ENCODE measurements at regions not wholly inside any gene's neighbourhood (a gene's known extent, or its start where the extent isn't known, plus 50 kb on each side); places are given as distances from the start of the nearest gene placed in this dataset.

DNA sequence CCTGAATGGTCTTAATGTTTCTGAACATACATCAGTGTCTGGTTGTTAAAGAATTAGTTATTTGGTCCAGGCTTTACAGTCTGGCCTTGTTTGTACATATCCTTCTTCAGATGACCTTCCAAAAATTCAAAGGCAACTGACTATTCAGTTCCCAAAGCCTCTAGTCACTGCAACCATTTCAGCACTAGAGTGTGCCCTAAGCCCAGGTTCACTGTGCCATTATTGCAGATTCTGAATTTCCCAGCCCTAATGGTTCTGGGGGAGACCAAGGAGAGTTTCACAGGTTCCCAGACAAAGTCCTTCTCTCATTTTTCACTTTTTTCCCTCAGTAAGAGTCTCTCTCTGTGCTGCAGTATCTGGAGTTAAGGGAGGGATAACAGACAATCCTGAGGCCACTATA, 235.8 kb downstream of the TRAM1L1 start:
- TF ChIP-seq, protein P1, sequence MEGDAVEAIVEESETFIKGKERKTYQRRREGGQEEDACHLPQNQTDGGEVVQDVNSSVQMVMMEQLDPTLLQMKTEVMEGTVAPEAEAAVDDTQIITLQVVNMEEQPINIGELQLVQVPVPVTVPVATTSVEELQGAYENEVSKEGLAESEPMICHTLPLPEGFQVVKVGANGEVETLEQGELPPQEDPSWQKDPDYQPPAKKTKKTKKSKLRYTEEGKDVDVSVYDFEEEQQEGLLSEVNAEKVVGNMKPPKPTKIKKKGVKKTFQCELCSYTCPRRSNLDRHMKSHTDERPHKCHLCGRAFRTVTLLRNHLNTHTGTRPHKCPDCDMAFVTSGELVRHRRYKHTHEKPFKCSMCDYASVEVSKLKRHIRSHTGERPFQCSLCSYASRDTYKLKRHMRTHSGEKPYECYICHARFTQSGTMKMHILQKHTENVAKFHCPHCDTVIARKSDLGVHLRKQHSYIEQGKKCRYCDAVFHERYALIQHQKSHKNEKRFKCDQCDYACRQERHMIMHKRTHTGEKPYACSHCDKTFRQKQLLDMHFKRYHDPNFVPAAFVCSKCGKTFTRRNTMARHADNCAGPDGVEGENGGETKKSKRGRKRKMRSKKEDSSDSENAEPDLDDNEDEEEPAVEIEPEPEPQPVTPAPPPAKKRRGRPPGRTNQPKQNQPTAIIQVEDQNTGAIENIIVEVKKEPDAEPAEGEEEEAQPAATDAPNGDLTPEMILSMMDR (IDR thresholded peaks at IDR 0.05; ENCODE audit: unreplicated experiment): no peak
- Mint-ChIP-seq H3K36me3 (ENCODE audit: insufficient read depth, unreplicated experiment) (no peaks in the 10 kb centered on the region), H3K9me3 (ENCODE audit: unreplicated experiment) (no peaks in the 10 kb centered on the region), H3K4me3 (ENCODE audit: unreplicated experiment) (no peak overlapping the region), H3K27me3 (ENCODE audit: insufficient read depth, unreplicated experiment) (peaks cover 20% of the 10 kb centered on the region), H3K27ac (ENCODE audit: low read depth, unreplicated experiment) (no peak overlapping the region), H3K4me1 (ENCODE audit: insufficient read depth, unreplicated experiment) (no peaks in the 10 kb centered on the region)
- intact Hi-C loops (cut with micrococcal nuclease): no loop called here
- no TSS peak for BruUV-seq (replicated peaks)
- CTCF ChIA-PET: interaction anchor here (1.0 kb wide), 1 partner anchor 18 kb away, joined by 8 read pairs; no protein-coding TSS in a partner anchor
- DNase-seq (ENCODE audit: unreplicated experiment): peak; percentile 17
- POLR2A ChIA-PET: no interaction called here

DNA sequence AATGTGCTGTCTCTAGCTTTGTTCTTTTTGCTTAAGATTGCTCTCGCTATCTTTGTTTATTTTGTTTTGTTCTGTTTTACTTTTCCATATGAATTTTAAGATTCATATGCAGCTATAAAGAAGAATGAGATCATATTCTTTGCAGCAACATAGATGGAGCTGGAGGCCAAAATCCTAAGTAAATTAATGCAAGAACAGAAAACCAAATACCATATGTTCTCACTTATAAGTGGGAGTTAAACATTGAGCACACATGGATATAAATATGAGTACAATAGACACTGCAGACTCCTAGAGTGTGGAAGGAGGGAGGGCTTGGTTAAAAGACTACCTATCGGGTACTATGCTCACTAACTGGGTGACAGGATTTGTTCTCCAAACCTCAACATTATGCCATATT, 237.8 kb downstream of the TRAM1L1 start:
- ChIA-PET CTCF (interaction anchor here (0.9 kb wide), 1 partner anchor 11 kb away, joined by 3 read pairs; no protein-coding TSS in a partner anchor), POLR2A (interaction anchor here (0.5 kb wide), 1 partner anchor 393 kb away, joined by 3 read pairs; no protein-coding TSS in a partner anchor)
- TF ChIP-seq, protein P1 (IDR thresholded peaks at IDR 0.05; ENCODE audit: unreplicated experiment): no peak
- BruUV-seq (replicated peaks): no TSS peak
- DNase-seq (ENCODE audit: unreplicated experiment): no peak
- Mint-ChIP-seq H3K9me3 (ENCODE audit: unreplicated experiment) (no peaks in the 10 kb centered on the region), H3K27ac (ENCODE audit: low read depth, unreplicated experiment) (no peak overlapping the region), H3K36me3 (ENCODE audit: insufficient read depth, unreplicated experiment) (no peaks in the 10 kb centered on the region), H3K4me1 (ENCODE audit: insufficient read depth, unreplicated experiment) (no peaks in the 10 kb centered on the region), H3K27me3 (ENCODE audit: insufficient read depth, unreplicated experiment) (peaks cover 11% of the 10 kb centered on the region), H3K4me3 (ENCODE audit: unreplicated experiment) (no peak overlapping the region)
- intact Hi-C loops (cut with micrococcal nuclease): no loop called here

DNA sequence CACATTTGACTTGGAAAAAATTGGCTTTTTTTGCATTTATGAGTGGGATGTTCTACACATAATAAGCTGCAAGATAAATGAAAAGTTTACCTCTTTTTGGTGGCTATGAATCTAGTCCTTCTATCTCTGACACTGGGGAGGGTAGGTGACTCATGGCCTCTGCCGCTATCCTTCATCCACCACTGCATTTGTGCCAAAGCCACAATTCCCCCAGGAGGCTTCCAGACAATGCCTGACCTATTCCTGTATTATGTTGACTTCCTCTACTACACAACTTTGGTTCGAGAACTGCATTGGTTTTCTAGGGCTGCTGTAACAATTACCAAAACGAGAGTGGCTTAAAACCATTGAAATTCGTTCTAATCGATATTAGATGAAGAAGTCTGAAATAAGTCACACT, 245.6 kb downstream of the TRAM1L1 start:
- CTCF ChIA-PET: no interaction called here
- POLR2A ChIA-PET: no interaction called here
- peak; percentile 78 for DNase-seq (ENCODE audit: unreplicated experiment)
- peaks cover 6% of the 10 kb centered on the region for H3K4me1 Mint-ChIP-seq (ENCODE audit: insufficient read depth, unreplicated experiment)
- TF ChIP-seq, protein P1 (IDR thresholded peaks at IDR 0.05; ENCODE audit: unreplicated experiment): no peak
- no peaks in the 10 kb centered on the region for H3K27me3 Mint-ChIP-seq (ENCODE audit: insufficient read depth, unreplicated experiment)
- H3K9me3 Mint-ChIP-seq (ENCODE audit: unreplicated experiment): no peaks in the 10 kb centered on the region
- intact Hi-C loops (cut with micrococcal nuclease): no loop called here
- no peak overlapping the region for H3K27ac Mint-ChIP-seq (ENCODE audit: low read depth, unreplicated experiment)
- no peak overlapping the region for H3K4me3 Mint-ChIP-seq (ENCODE audit: unreplicated experiment)
- no peaks in the 10 kb centered on the region for H3K36me3 Mint-ChIP-seq (ENCODE audit: insufficient read depth, unreplicated experiment)
- BruUV-seq (replicated peaks): no TSS peak

DNA sequence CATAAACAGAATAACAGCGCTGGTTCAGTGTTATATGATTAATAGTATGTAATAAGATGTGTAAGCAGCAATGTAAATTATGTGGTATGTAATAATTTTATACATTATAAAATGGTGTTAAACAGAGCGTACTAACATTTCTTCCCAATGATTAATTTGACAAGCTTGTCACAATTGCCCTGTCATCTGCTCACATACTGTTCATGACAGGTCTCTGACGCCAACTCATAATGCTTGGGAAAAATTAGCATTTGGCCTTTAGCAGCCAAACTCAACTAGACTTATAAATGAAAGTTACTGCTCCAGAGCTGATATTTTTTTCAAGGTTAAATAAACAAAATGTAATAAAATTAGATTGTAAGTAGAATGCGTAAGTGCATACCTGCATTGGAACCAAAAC, 246.8 kb downstream of the TRAM1L1 start:
- CTCF ChIA-PET: interaction anchor here (0.5 kb wide), 1 partner anchor 1432 kb away, joined by 3 read pairs; no protein-coding TSS in a partner anchor

More for the DNA sequence above, 246.8 kb downstream of the TRAM1L1 start:
- Mint-ChIP-seq H3K9me3 (ENCODE audit: unreplicated experiment) (no peaks in the 10 kb centered on the region), H3K36me3 (ENCODE audit: insufficient read depth, unreplicated experiment) (no peaks in the 10 kb centered on the region), H3K27ac (ENCODE audit: low read depth, unreplicated experiment) (no peak overlapping the region), H3K27me3 (ENCODE audit: insufficient read depth, unreplicated experiment) (no peaks in the 10 kb centered on the region), H3K4me3 (ENCODE audit: unreplicated experiment) (no peak overlapping the region), H3K4me1 (ENCODE audit: insufficient read depth, unreplicated experiment) (peaks cover 6% of the 10 kb centered on the region)
- POLR2A ChIA-PET: no interaction called here
- TF ChIP-seq, protein P1 (IDR thresholded peaks at IDR 0.05; ENCODE audit: unreplicated experiment): no peak
- BruUV-seq (replicated peaks): no TSS peak
- intact Hi-C loops (cut with micrococcal nuclease): no loop called here
- no peak for DNase-seq (ENCODE audit: unreplicated experiment)
